ENCODE measurements at regions not wholly inside any gene's neighbourhood (a gene's known extent, or its start where the extent isn't known, plus 50 kb on each side); places are given as distances from the start of the nearest gene placed in this dataset.

- TF ChIP-seq POU6F1 (CRISPR knock-in tag; IDR thresholded peaks at IDR 0.05; ENCODE audit: borderline replicate concordance, low read depth) (no peak), ZC3H10 (CRISPR knock-in tag; IDR thresholded peaks at IDR 0.05) (no peak)
Observed at GRCh38 chr12:4159851-4160250, 113.7 kb upstream of the CCND2 start (continued).

- TF ChIP-seq ISL1 (CRISPR knock-in tag; IDR thresholded peaks at IDR 0.05) = no peak
- no peak for TF ChIP-seq CREB5 (CRISPR knock-in tag; IDR thresholded peaks at IDR 0.05; ENCODE audit: low read depth)
- TF ChIP-seq ZNF565 (CRISPR knock-in tag; conservative IDR thresholded peaks at IDR 0.05; ENCODE audit: low read depth) = no peak
- no peak for ATAC-seq
Observed at GRCh38 chr12:4158306-4158705, 115.3 kb upstream of the CCND2 start.

GRCh38 chr12:4157122-4157521 lies 116.4 kb upstream of the CCND2 start:
- no peak for ATAC-seq
- no peak for TF ChIP-seq ARNTL (CRISPR knock-in tag; IDR thresholded peaks at IDR 0.05; ENCODE audit: borderline replicate concordance, low read depth)
- TF ChIP-seq BACH2 (CRISPR knock-in tag; IDR thresholded peaks at IDR 0.05; ENCODE audit: borderline replicate concordance) = no peak
- TF ChIP-seq SNAI2 (CRISPR knock-in tag; IDR thresholded peaks at IDR 0.05) = no peak
- no peak for TF ChIP-seq CSRNP3 (CRISPR knock-in tag; IDR thresholded peaks at IDR 0.05)
- TF ChIP-seq ZFP3 (CRISPR knock-in tag; IDR thresholded peaks at IDR 0.05) = no peak
- no peak for TF ChIP-seq ZNF70 (CRISPR knock-in tag; IDR thresholded peaks at IDR 0.05)
- TF ChIP-seq PPARA (CRISPR knock-in tag; IDR thresholded peaks at IDR 0.05; ENCODE audit: borderline replicate concordance) = no peak
- no peak for TF ChIP-seq POU6F1 (CRISPR knock-in tag; IDR thresholded peaks at IDR 0.05; ENCODE audit: borderline replicate concordance, low read depth)
- no peak for TF ChIP-seq TOX (CRISPR knock-in tag; IDR thresholded peaks at IDR 0.05; ENCODE audit: borderline replicate concordance)
- TF ChIP-seq PATZ1 (CRISPR knock-in tag; IDR thresholded peaks at IDR 0.05; ENCODE audit: borderline replicate concordance) = no peak
- no peak for TF ChIP-seq RARB (CRISPR knock-in tag; IDR thresholded peaks at IDR 0.05)
- TF ChIP-seq ZNF8 (CRISPR knock-in tag; IDR thresholded peaks at IDR 0.05) = no peak
- TF ChIP-seq ZC3H10 (CRISPR knock-in tag; IDR thresholded peaks at IDR 0.05) = no peak
- TF ChIP-seq CREB5 (CRISPR knock-in tag; IDR thresholded peaks at IDR 0.05; ENCODE audit: low read depth) = no peak
- no peak for TF ChIP-seq ESRRG (CRISPR knock-in tag; IDR thresholded peaks at IDR 0.05)
- TF ChIP-seq ZFP30 (CRISPR knock-in tag; IDR thresholded peaks at IDR 0.05) = no peak

- no peak for ATAC-seq
- TF ChIP-seq PPARA (CRISPR knock-in tag; IDR thresholded peaks at IDR 0.05; ENCODE audit: borderline replicate concordance) (no peak), ZNF70 (CRISPR knock-in tag; IDR thresholded peaks at IDR 0.05) (no peak), RARB (CRISPR knock-in tag; IDR thresholded peaks at IDR 0.05) (no peak), TSHZ2 (CRISPR knock-in tag; IDR thresholded peaks at IDR 0.05) (no peak), ZNF565 (CRISPR knock-in tag; conservative IDR thresholded peaks at IDR 0.05; ENCODE audit: low read depth) (no peak), ESRRG (CRISPR knock-in tag; IDR thresholded peaks at IDR 0.05) (no peak)
Observed at GRCh38 chr12:4156317-4156716, 117.2 kb upstream of the CCND2 start.
